GM10266 (cell line): ENCODE measurements at regions not wholly inside any gene's neighbourhood (a gene's known extent, or its start where the extent isn't known, plus 50 kb on each side); places are given as distances from the start of the nearest gene placed in this dataset.
"Not testable (repeated sequence)": the region's sequence is repeated elsewhere in the genome, so short reads cannot be mapped to it uniquely, and the experiment has no call there.

Experiments used
- DNase-seq: peaks from one replicate; pipeline ENCODE4 v3.0.0; 2012; ENCODE audit errors: extremely low spot score
- CTCF ChIP-seq: IDR thresholded peaks from 2 replicates; pipeline ENCODE4 v1.5.1; 2012; ENCODE audit warnings: mild to moderate bottlenecking, low read depth; ENCODE audit not compliant: control insufficient read depth, insufficient read depth; ENCODE audit errors: missing control alignments

GRCh38 chr16:29312835-29313558 is 93.5 kb downstream of the NPIPB11 start:
- TF ChIP-seq CTCF: no peak
- no peak for DNase-seq

GRCh38 chr16:29312345-29312675 is 94.2 kb downstream of the NPIPB11 start:
- DNase-seq: not testable (repeated sequence)

GRCh38 chr16:29311461-29312344 is 94.8 kb downstream of the NPIPB11 start:
- DNase-seq: no peak

GRCh38 chr16:29310852-29311314 is 95.6 kb downstream of the NPIPB11 start:
- TF ChIP-seq CTCF: no peak
- no peak for DNase-seq

More at GRCh38 chr16:29311461-29312344, 94.8 kb downstream of the NPIPB11 start:
- TF ChIP-seq CTCF: no peak

- DNase-seq: not testable (repeated sequence)
Measured at GRCh38 chr16:29310243-29310642, 96.3 kb downstream of the NPIPB11 start.

GRCh38 chr16:29309601-29310000 is 96.9 kb downstream of the NPIPB11 start:
- DNase-seq: not testable (repeated sequence)

GRCh38 chr16:29308644-29309546 is 97.6 kb downstream of the NPIPB11 start:
- TF ChIP-seq CTCF: no peak
- DNase-seq: no peak

- no peak for DNase-seq
- no peak for TF ChIP-seq CTCF
Measured at GRCh38 chr16:29307598-29308507, 98.7 kb downstream of the NPIPB11 start.
